GM12878 (cell line): ENCODE measurements at regions not wholly inside any gene's neighbourhood (a gene's known extent, or its start where the extent isn't known, plus 50 kb on each side); places are given as distances from the start of the nearest gene placed in this dataset.

ENCODE experiments used
- ATAC-seq: fragments of 200-7000 bp; cut with Tn5 transposase; 3 replicates; pipeline ENCODE4 v1.9.1; 2020; ENCODE audit warnings: mild to moderate bottlenecking, moderate library complexity
- BruUV-seq: library from RNA; stranded (reverse); fragments of 400-500 nt; replicated peaks from 2 replicates; lab custom pipeline; 2021; lab: Mats Ljungman, UMichigan
- CTCF ChIA-PET: fragments of 300-600 bp; sonication (Branson Sonifier 250); formaldehyde crosslinking; extraction: SDS; loops from one replicate; lab custom pipeline; 2021; ENCODE audit warnings: inconsistent platforms; lab: Yijun Ruan, JAX
- POLR2A ChIA-PET: fragments of 350-600 bp; formaldehyde crosslinking; extraction: SDS; loops from one replicate; lab custom pipeline; 2021; ENCODE audit warnings: inconsistent platforms; lab: Charles Lee
- RAD21 ChIA-PET: fragments of 300-600 bp; sonication (Branson Sonifier 250); formaldehyde crosslinking; loops from one replicate; lab custom pipeline; 2023; ENCODE audit warnings: antibody characterized with exemption; ENCODE audit not compliant: unreplicated experiment; lab: Charles Lee
- SMC1A ChIA-PET: fragments of 300-600 bp; sonication (Branson Sonifier 250); formaldehyde crosslinking; loops from one replicate; lab custom pipeline; 2023; ENCODE audit not compliant: unreplicated experiment, uncharacterized antibody; lab: Charles Lee
- DNase-seq: peaks from one replicate; pipeline ENCODE4 v3.0.0-alpha.2; 2011; ENCODE audit warnings: low read depth, low spot score
- FAIRE-seq: peaks from 3 replicates; lab custom pipeline; 2011; peaks lifted over from hg19 to GRCh38; lab: Jason Lieb, UNC
- H2AFZ ChIP-seq: 2 replicates; pipeline ENCODE4 v1.6.0; 2011; ENCODE audit warnings: low read depth, low read length, control low read depth; ENCODE audit not compliant: control insufficient read depth
- H3K27ac ChIP-seq: 2 replicates; pipeline ENCODE4 v1.5.1; 2011; ENCODE audit warnings: control low read depth; ENCODE audit not compliant: control insufficient read depth, insufficient read depth
- H3K27me3 ChIP-seq, 2 experiments: replicated peaks in 1 of 2; 2 replicates each; pipeline versions ENCODE4 v1.6.0 to v1.6.1; 2011; ENCODE audit warnings: low read length in 1 of 2; ENCODE audit not compliant: control insufficient read depth in 2 of 2, insufficient read depth in 2 of 2
- H3K36me3 ChIP-seq, 2 experiments: 2 replicates each; pipeline ENCODE4 v1.5.1; 2011; ENCODE audit warnings: low read length in 1 of 2; ENCODE audit not compliant: control insufficient read depth in 2 of 2, insufficient read depth in 2 of 2
- H3K4me1 ChIP-seq: 2 replicates; pipeline ENCODE4 v1.6.1; 2011; ENCODE audit warnings: mild to moderate bottlenecking, low read length, moderate library complexity, mixed read lengths; ENCODE audit not compliant: control insufficient read depth, insufficient read depth
- H3K4me2 ChIP-seq: 2 replicates; pipeline ENCODE4 v1.6.0; 2011; ENCODE audit warnings: control low read depth; ENCODE audit not compliant: control insufficient read depth, insufficient read depth
- H3K4me3 ChIP-seq: fragments of 200-600 bp; sonication (generic); 2 replicates; pipeline ENCODE4 v1.5.1; 2016
- H3K79me2 ChIP-seq: 2 replicates; pipeline ENCODE4 v1.6.0; 2011; ENCODE audit warnings: low read length; ENCODE audit not compliant: control insufficient read depth, insufficient read depth
- H3K9ac ChIP-seq: 2 replicates; pipeline ENCODE4 v1.8.0; 2011; ENCODE audit warnings: low read length, control low read depth, mixed read lengths; ENCODE audit not compliant: control insufficient read depth, insufficient read depth
- H3K9me3 ChIP-seq: replicated peaks from 3 replicates; pipeline ENCODE4 v1.5.1; 2011; ENCODE audit warnings: mild to moderate bottlenecking, low read length; ENCODE audit not compliant: control insufficient read depth, insufficient read depth
- H4K20me1 ChIP-seq: 2 replicates; pipeline ENCODE4 v1.6.0; 2011; ENCODE audit not compliant: control insufficient read depth, insufficient read depth
- CEBPB ChIP-seq, 2 experiments: fragments of 150-350 bp in 1 of 2; IDR thresholded peaks; 2 replicates each; pipeline ENCODE4 v1.6.1; 2012 to 2014; ENCODE audit warnings: low read depth in 2 of 2, low read length in 2 of 2, borderline replicate concordance in 1 of 2, inconsistent platforms in 1 of 2
- CTCF ChIP-seq, 3 experiments: IDR thresholded peaks in 2 of 3; conservative IDR thresholded peaks in 1 of 3; 2 replicates each; pipeline ENCODE4 v1.5.1; 2011; ENCODE audit warnings: low read depth in 3 of 3, low read length in 3 of 3, mild to moderate bottlenecking in 3 of 3, control low read depth in 2 of 3, moderate library complexity in 2 of 3, inconsistent platforms in 1 of 3, mixed read lengths in 1 of 3; ENCODE audit not compliant: control insufficient read depth in 2 of 3, insufficient read depth in 1 of 3; ENCODE audit errors: extremely low read depth in 1 of 3
- FOS ChIP-seq: IDR thresholded peaks from 3 replicates; pipeline ENCODE4 v1.6.1; 2011; ENCODE audit warnings: borderline replicate concordance; ENCODE audit not compliant: insufficient read length; ENCODE audit errors: extremely low read depth
- NR2C2 ChIP-seq: IDR thresholded peaks from 2 replicates; pipeline ENCODE4 v1.6.1; 2011; ENCODE audit warnings: borderline replicate concordance, low read depth; ENCODE audit not compliant: control insufficient read depth, insufficient read length
- TCF3 ChIP-seq: IDR thresholded peaks from 2 replicates; pipeline ENCODE4 v1.6.1; 2012; ENCODE audit warnings: low read depth, mild to moderate bottlenecking, low read length, borderline replicate concordance; ENCODE audit not compliant: insufficient read depth
- ZBTB33 ChIP-seq: fragments of 450-650 bp; IDR thresholded peaks from 2 replicates; pipeline ENCODE4 v1.6.1; 2017; ENCODE audit warnings: mild to moderate bottlenecking
- ZNF24 ChIP-seq: fragments of 450-650 bp; IDR thresholded peaks from 2 replicates; pipeline ENCODE4 v1.6.1; 2017; ENCODE audit warnings: antibody characterized with exemption, mild to moderate bottlenecking
- WGBS: methylation state at CpG from one replicate; pipeline ENCODE4 v1.1.6; 2016; ENCODE audit warnings: low lambda C conversion rate; ENCODE audit not compliant: insufficient replicate concordance, insufficient coverage; ENCODE audit errors: missing lambda C conversion rate; 5-methylcytosine and 5-hydroxymethylcytosine counted together
- in situ Hi-C: fragments of 300-500 bp; cut with MboI; formaldehyde crosslinking; loops from 9 replicates; pipeline ENCODE4 v1.14.3; 2018; ENCODE audit warnings: mixed read lengths
- intact Hi-C: fragments of 100-400 bp; cut with micrococcal nuclease; formaldehyde crosslinking; loops from one replicate; pipeline ENCODE4 v1.14.2; 2022; ENCODE audit not compliant: unreplicated experiment

GRCh38 chr16:65697521-65697920, 575.7 kb upstream of the CDH11 start:
- SMC1A ChIA-PET, result no interaction called here
- no peaks in the 10 kb centered on the region for H3K4me1 ChIP-seq
- DNase-seq (no peak), ATAC-seq (no peak)
- H3K27ac ChIP-seq, result no peak overlapping the region
- H3K27me3 ChIP-seq, result no peaks in the 10 kb centered on the region
- no peaks in the 10 kb centered on the region for H3K79me2 ChIP-seq
- intact Hi-C loops, result no loop called here
- no TSS peak for BruUV-seq
- H3K4me3 ChIP-seq, result no peak overlapping the region
- TF ChIP-seq CTCF (IDR thresholded peaks at IDR 0.05 in 2 of 3, conservative IDR thresholded peaks at IDR 0.05 in 1 of 3; ENCODE audit: control insufficient read depth in 2 of 3, extremely low read depth in 1 of 3, insufficient read depth in 1 of 3, low read depth in 3 of 3, low read length in 3 of 3), result no peak
- TF ChIP-seq FOS, result no peak
- TF ChIP-seq CEBPB (IDR thresholded peaks at IDR 0.05; ENCODE audit: borderline replicate concordance in 1 of 2, low read depth in 2 of 2, low read length in 2 of 2), result no peak
- TF ChIP-seq TCF3, result no peak
- TF ChIP-seq ZBTB33, result no peak
- TF ChIP-seq ZNF24, result no peak
- TF ChIP-seq NR2C2, result no peak
- TF ChIP-seq, all 136 proteins: peak for 0
- no peaks in the 10 kb centered on the region for H3K36me3 ChIP-seq
- 31% methylated on average over 5 of the region's 5 CpGs for WGBS
- ChIA-PET POLR2A (no interaction called here), CTCF (no interaction called here), RAD21 (no interaction called here)
- in situ Hi-C loops, result no loop called here
- H4K20me1 ChIP-seq, result no peaks in the 10 kb centered on the region
- H3K9me3 ChIP-seq, result no peaks in the 10 kb centered on the region
- H2AFZ ChIP-seq, result no peak overlapping the region
- H3K9ac ChIP-seq, result no peak overlapping the region
- no peak overlapping the region for H3K4me2 ChIP-seq
- no peak for FAIRE-seq
